Femur (tissue), 1 donor: ENCODE measurements at regions not wholly inside any gene's neighbourhood (a gene's known extent, or its start where the extent isn't known, plus 50 kb on each side); places are given as distances from the start of the nearest gene placed in this dataset.
"Not testable (repeated sequence)": the region's sequence is repeated elsewhere in the genome, so short reads cannot be mapped to it uniquely, and the experiment has no call there.

ENCODE experiments used
- DNase-seq: peaks from one replicate; pipeline ENCODE4 v3.0.0-alpha.2; 2017

DNA sequence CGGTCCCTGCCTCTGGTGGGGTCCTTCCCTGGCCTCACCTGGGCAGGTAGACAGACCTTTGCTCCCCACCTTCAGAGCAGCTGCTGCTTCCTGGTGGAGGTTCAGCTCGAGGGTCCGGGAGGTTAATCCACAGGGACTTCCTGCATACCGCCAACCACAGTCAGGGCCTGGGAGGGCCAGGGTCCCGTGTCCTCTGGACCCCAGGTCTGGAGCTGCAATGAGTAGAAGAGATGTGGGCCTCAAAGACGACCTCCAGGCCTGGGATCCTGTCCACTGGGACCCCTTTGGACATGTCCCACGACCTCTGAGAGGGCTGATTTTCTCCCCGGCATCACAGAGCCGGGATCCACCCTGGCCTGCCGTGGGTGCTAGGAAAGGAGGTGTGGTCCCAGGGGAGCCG lies 223.3 kb upstream of the TCERG1L start:
- DNase-seq = no peak

GRCh38 chr10:131536676-131537075 lies 225.2 kb upstream of the TCERG1L start:
- DNase-seq = no peak

DNA sequence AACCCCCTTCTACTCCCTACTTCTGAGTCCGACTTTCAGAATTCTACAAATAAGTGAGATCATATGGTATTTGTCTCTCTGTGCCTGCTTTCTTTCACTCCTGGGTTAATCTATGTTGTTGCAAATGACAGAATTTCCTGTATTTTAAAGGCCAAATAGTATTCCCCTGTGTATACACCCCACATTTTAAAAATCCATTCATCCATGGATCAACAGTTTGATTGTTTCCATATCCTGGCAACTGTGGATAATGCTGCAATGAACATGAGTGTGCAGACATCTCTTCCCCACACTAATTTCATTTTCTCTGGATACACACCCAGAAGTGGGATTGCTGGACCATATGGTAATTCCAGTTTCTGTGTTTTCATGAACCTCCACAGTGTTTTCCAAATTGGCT lies 225.8 kb upstream of the TCERG1L start:
- DNase-seq = no peak

DNA sequence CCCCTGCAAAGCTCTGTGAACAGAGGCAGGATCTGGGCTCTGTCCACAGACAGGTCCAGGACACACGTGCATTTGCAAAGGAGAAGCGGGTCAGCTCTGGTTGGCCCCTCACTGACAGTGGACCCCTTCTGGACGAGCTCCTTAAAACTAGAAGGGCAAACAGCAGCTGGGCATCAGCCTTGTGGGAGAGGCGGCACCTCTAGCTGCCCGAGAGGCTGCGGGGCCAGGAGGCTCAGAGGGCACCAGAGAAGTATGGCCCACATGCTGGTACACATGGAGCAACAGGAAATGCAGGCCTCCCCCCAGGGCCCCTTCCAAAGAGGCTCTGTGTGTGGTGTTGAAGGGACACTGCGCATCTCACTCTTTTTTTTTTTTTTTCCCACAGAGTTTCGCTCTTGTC lies 233.0 kb upstream of the TCERG1L start:
- DNase-seq = no peak

GRCh38 chr10:131546086-131546810 lies 234.7 kb upstream of the TCERG1L start:
- no peak for DNase-seq

DNA sequence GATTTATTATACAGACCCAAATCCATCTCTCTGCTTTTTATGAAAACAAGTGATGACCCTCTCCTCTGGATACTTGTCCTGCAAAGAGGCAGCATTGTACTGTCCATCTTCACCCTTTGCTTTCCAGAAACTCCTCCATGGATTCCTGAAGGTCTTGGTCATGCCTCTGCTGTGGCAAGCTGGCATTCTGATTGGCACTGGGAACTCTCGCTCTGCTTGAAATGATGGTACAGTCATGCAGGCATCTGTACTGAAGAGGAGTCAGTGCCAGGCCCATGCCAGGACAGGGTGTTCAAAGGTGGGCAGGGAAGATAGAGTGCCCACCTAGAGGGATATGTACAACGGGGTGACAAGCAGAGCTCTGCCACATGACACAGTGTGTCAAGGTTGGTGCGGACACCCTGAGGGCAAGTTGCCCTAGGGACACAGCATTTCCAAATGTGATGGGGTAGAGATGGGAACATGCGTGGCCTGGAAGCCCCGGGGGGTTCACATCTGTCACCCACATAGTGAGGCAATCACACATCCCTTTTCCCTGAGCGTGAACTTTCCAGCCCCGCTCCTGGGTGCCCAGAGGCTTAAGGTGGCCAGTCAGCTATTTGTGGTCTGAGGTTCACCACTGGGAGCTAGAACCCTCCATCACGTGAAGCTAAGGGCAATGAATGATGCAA lies 235.7 kb upstream of the TCERG1L start:
- DNase-seq = no peak

DNA sequence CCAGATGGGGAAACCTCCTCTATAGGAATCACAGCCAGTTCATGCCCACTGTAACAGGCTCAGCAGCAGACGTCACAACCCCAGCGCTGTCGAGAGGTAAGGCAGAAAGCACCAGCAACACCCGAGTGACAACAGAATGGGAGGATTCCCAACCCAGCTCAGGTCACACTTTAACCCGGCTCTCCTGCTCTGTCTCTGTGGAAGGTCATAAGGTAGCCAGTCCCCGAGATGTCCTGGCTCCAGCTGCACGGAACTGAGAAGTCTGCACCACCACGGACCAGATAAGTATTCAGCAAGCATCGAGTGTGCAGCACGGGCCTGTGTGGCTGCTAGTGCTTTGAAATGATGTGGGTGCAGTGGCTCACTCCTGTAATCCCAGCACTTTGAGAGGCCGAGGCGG lies 236.7 kb upstream of the TCERG1L start:
- no peak for DNase-seq

DNA sequence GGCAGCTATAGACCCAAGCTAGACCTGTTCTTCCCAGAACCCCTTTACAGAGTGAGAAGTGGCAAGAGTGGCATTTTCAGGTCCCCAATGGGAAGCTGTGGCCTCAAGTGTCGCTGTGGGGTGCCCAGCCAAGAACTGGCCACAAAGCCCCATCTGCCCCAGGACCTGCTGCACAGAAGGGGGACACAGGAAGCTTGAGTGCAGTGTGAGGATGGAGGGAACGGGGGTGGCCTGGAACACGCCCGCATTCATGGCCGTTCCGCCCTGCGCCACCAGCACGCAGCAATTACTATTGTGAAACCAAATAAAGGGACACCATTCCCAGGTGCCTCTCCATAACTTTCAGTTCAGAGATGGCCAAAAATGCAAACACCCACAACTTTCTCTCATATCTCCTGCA lies 237.6 kb upstream of the TCERG1L start:
- DNase-seq = no peak

DNA sequence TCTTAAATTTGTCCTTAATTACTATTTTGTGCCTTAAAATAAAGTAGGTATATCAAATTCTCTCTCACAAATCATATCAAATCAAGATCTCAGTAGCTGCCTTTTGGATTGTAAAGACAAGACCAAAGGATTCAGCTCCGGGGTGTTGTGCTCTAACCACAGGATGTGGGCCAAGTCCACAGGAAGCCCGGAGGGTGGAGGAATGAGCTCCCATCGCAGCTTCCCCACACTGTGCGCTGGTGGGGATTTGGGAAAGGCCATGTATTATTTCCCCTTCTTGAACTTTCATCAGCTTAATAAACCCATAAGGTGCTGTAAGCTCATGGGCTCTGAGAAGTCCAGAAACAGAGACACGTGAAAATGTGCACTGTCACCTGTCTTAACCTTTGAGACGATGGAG lies 241.6 kb upstream of the TCERG1L start:
- DNase-seq = no peak

GRCh38 chr10:131553581-131553980 lies 242.1 kb upstream of the TCERG1L start:
- DNase-seq = no peak

DNA sequence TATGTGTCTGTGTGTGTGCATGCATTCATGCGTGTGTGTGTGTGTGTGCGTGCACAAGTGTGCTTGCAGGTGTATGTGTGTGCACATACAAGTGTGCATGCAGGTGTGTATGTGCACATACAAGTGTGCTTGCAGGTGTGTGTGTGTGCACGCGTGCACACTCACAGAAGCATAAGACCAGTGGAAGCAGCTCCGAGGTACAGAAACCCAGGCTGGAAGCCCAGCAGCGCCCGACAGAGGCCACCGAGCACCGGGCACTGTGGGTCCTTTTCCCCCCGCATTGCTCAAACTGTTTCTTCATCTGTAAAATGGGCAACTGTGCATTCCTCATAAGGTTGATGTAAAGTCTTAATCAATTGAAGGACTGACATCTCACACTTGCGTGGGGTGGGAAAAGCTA lies 243.3 kb upstream of the TCERG1L start:
- no peak for DNase-seq

DNA sequence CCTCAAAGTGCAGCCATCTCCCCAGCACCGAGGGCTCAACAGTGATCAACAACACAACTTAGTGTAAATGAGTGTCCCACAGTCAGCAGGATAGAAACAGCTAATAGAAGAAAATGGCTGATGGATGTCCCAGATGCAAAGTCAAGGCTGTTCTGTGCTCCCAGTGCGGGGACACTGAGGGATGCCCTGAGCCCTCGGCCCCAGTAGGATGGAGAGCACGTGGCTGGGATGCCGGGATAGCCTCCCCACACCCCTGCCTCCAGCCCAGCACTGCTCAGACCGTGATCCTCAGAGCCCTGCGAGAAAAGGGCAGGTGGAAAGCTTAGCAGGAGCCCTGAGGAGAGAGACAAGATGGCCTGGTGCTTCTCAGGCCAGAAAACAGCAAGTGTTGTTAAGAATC lies 243.9 kb upstream of the TCERG1L start:
- no peak for DNase-seq

- DNase-seq = peak; percentile 4
These were observed 244.8 kb upstream of the TCERG1L start for GRCh38 chr10:131556061-131556896.

DNA sequence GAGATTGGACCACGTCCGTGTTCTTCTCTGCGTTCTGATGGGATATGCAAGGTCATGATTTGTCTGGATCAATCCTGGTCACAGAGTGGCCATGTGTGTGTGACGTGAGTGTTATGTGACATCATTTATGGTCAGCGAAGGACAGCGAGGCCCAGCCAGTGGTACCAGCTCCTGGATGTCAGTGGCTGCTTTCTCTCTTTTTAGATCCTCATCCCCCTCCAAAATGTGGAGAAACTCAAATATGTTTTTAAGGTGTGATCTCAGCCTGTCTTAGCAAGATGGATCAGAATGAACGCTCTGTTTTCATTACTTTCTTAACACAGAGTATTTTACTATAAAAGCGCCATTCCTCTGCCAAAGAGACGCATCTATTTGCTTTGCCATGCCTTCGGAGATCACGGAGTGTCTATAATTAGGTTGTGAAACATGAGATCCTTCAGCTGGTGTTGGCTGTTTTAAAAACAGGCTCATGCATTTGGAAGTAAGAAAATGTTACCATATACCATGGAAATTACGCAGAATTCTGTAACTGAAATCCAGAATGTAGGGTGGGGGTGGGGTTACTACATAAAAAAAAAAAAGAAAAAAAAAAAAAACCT lies 245.5 kb upstream of the TCERG1L start:
- DNase-seq = peak; percentile 7

DNA sequence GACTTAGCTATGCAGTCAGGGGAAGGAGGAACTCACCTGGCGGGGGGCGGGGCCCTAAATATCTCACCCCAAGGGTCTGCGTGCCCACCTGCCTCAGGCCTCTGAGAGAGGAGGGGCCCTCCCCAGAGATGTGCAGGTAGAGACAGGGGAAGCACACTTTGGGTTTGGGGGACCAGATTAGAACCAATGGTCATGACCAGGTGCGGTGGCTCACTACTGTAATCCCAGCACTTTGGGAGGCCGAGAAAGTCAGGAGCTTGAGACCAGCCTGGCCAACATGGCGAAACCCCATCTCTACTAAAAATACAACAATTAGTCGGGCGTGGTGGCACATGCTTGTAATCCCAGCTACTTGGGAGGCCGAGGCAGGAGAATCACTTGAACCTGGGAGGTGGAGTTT lies 246.4 kb upstream of the TCERG1L start:
- not testable (repeated sequence) for DNase-seq

- no peak for DNase-seq
These were observed 248.0 kb upstream of the TCERG1L start for GRCh38 chr10:131559450-131559911.

GRCh38 chr10:131560166-131560565 lies 248.6 kb upstream of the TCERG1L start:
- no peak for DNase-seq

GRCh38 chr10:131560706-131561355 lies 249.3 kb upstream of the TCERG1L start:
- DNase-seq = no peak

DNA sequence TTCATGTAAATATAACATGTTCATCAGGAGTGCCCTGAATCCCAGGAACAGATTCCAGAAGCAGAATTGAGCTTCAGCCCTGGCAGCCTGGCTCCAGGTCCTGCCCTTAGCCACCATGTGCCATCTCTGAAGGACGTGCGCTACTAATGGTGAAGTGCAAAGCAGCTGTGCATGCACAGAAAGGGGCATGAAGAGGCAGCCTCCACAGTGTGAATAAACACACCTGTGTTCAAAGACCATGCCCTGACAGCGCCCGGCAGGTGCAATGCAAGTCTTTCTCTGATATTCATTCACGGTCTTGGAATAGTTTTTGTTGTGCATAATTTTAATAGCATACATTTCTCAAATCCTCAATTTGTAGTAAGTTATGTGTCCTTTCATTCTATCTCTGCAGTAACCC lies 250.4 kb upstream of the TCERG1L start:
- no peak for DNase-seq

DNA sequence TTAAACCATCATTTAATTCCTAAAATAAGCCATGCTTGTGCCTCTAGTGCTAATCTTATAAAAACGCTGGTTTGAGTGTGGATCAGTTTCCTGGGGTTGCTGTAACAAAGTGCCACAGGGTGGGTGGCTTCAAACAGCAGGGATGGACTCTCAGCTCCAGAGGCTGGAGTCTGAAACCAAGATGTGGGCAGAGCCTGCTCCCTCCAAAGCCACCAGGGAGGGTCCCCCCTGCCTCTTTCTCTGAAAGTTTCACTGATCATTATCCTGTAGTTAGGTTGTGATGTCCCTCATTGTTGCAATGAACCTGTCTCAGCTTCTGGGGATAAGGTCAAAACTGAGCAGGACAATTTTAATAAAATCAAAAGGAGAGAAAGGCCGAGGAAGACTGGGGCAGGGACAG lies 251.9 kb upstream of the TCERG1L start:
- no peak for DNase-seq

- DNase-seq = no peak
These were observed 256.0 kb upstream of the TCERG1L start for GRCh38 chr10:131567279-131568162.

GRCh38 chr10:131568866-131569265 lies 257.3 kb upstream of the TCERG1L start:
- no peak for DNase-seq
